Neural crest cell (in vitro differentiated cells): ENCODE measurements at regions not wholly inside any gene's neighbourhood (a gene's known extent, or its start where the extent isn't known, plus 50 kb on each side); places are given as distances from the start of the nearest gene placed in this dataset.
"Not testable (repeated sequence)": the region's sequence is repeated elsewhere in the genome, so short reads cannot be mapped to it uniquely, and the experiment has no call there.

ENCODE experiments used
- DNase-seq: peaks from one replicate; pipeline ENCODE4 v3.0.0; 2021; ENCODE audit warnings: low read depth, mixed read lengths, low spot score
- H3K27ac Mint-ChIP-seq: one replicate; pipeline ENCODE4 v1.8.0; 2021; ENCODE audit warnings: mild to moderate bottlenecking, mixed read lengths; ENCODE audit not compliant: unreplicated experiment
- H3K27me3 Mint-ChIP-seq: 2 replicates; pipeline ENCODE4 v1.8.0; 2021; ENCODE audit warnings: low read depth, mild to moderate bottlenecking, mixed read lengths
- H3K36me3 Mint-ChIP-seq: 2 replicates; pipeline ENCODE4 v1.8.0; 2021; ENCODE audit warnings: low read depth, mild to moderate bottlenecking, mixed read lengths
- H3K4me1 Mint-ChIP-seq: 2 replicates; pipeline ENCODE4 v1.8.0; 2021; ENCODE audit warnings: mixed read lengths
- H3K4me3 Mint-ChIP-seq: one replicate; pipeline ENCODE4 v1.8.0; 2021; ENCODE audit warnings: mild to moderate bottlenecking, mixed read lengths
- H3K9me3 Mint-ChIP-seq: 2 replicates; pipeline ENCODE4 v1.8.0; 2021; ENCODE audit warnings: mixed read lengths
- CTCF ChIP-seq: fragments of 200-600 bp; sonication (generic); conservative IDR thresholded peaks from 2 replicates; pipeline ENCODE4 v1.5.0; 2021; ENCODE audit warnings: antibody characterized with exemption, mild to moderate bottlenecking

DNA sequence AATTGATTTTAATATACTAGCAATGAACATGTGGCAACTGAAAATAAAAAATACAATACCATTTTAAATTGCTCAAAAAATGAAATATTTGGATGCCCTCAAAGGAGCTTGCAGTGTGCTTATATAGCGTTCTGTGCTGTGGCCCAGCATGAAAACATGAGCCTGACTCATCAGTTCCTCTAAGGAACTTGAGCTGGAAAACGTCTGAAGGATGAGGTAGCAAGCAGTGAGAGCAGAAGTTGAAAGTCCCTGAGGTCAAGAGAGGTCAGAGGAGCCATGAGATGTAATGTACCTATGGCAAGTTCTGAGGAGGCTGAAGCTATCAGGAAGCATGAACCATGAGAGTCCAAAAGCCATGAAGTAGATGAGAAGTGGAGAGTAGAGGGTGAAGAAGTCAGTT is 59.7 kb downstream of the HMGB3 start:
- no peak for DNase-seq
- H3K27ac Mint-ChIP-seq = no peak overlapping the region
- H3K9me3 Mint-ChIP-seq = peaks cover 8% of the 10 kb centered on the region
- H3K4me1 Mint-ChIP-seq = no peaks in the 10 kb centered on the region
- no peak overlapping the region for H3K4me3 Mint-ChIP-seq
- no peaks in the 10 kb centered on the region for H3K27me3 Mint-ChIP-seq
- no peaks in the 10 kb centered on the region for H3K36me3 Mint-ChIP-seq
- TF ChIP-seq CTCF = no peak

DNA sequence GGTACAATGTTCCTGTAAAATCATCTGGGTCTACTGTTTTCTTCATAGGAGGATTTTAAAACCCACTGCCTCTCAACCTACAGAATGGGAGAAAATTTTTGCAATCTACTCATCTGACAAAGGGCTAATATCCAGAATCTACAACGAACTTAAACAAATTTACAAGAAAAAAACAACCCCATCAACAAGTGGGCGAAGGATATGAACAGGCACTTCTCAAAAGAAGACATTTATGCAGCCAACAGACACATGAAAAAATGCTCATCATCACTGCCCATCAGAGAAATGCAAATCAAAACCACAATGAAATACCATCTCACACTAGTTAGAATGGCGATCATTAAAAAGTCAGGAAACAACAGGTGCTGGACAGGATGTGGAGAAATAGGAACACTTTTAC is 83.2 kb downstream of the HMGB3 start:
- H3K4me1 Mint-ChIP-seq, H3K4me3 Mint-ChIP-seq, H3K27ac Mint-ChIP-seq, DNase-seq, H3K36me3 Mint-ChIP-seq, H3K27me3 Mint-ChIP-seq, H3K9me3 Mint-ChIP-seq: not testable (repeated sequence)

GRCh38 chrX:151073767-151074166 is 90.6 kb downstream of the HMGB3 start:
- Mint-ChIP-seq H3K36me3 (no peaks in the 10 kb centered on the region), H3K9me3 (peaks cover 3% of the 10 kb centered on the region), H3K4me3 (no peak overlapping the region)

DNA sequence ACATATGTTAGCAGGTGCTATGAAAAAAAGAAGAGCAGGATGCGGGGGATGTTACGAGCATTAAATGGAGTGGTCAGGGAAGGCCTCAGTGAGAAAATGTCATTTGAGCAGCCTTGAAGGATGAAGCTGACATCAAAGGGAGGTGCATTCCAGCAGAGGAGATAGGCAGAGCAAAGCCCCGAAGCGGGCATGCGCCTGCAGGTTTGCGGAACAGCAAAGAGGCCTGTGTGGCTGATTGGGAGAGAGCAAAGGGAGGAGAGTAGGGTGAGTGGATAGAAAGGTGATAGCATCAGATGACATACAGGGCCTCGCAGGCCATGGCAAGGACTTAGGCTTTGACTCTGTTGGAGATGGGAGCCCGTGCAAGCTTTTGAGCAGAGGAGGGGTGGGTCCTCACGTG is 95.4 kb upstream of the GPR50 start:
- Mint-ChIP-seq H3K27me3 (peaks cover 12% of the 10 kb centered on the region), H3K4me3 (no peak overlapping the region), H3K9me3 (peaks cover 3% of the 10 kb centered on the region), H3K36me3 (peaks cover 2% of the 10 kb centered on the region), H3K4me1 (peaks cover 4% of the 10 kb centered on the region), H3K27ac (no peak overlapping the region)
- DNase-seq = no peak
- no peak for TF ChIP-seq CTCF

More at GRCh38 chrX:151073767-151074166, 90.6 kb downstream of the HMGB3 start:
- no peak overlapping the region for H3K27ac Mint-ChIP-seq
- H3K4me1 Mint-ChIP-seq = no peaks in the 10 kb centered on the region
- no peak for TF ChIP-seq CTCF
- peaks cover 3% of the 10 kb centered on the region for H3K27me3 Mint-ChIP-seq
- DNase-seq = no peak

DNA sequence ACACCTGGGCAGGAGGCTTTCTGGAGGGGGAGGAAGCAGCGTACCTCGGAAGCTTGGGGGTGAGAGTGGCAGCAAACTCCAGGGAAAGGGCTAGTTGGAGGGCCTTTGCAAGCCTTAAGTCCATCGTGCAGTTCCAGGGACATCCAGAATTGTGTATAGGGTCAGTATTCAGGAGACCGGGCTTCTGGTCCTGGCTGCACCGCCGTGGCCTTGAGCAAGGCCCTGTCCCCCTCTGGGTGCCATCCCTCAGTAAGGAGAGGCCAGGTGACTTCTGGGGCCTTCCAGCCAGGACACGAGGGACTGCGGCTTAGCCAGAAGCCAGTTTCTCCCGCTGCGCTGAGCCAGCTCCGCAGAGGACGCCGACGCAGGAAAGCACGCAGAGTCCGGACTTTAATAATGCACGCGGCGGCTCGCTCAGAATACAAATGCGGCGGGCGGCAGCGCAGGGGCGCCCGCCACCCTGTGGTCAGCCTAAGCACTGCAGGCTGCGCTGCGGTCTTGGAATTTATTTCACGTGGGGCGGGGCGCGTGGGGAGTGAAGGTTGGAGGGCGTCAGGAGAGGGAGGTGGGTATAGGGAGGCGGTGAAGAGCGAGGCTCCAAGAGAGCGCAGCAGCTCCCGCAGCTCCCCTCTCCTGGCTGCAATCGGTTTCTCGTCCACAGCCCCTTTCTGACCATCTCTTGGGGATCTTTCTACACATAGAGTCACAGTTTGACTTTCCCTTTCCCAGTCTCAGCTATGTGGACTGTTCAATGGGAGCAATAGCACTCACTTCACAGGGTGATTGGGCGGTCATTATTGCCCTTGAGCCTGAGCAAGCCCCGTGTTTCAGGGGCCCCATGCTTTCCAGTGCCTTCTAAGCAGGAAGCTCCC is 94.1 kb upstream of the GPR50 start:
- peak; percentile 91 for TF ChIP-seq CTCF
- Mint-ChIP-seq H3K36me3 (peaks cover 2% of the 10 kb centered on the region), H3K27ac (no peak overlapping the region), H3K27me3 (peaks cover 12% of the 10 kb centered on the region), H3K9me3 (peaks cover 3% of the 10 kb centered on the region), H3K4me1 (peaks cover 4% of the 10 kb centered on the region), H3K4me3 (no peak overlapping the region)
- DNase-seq = peak; percentile 69

DNA sequence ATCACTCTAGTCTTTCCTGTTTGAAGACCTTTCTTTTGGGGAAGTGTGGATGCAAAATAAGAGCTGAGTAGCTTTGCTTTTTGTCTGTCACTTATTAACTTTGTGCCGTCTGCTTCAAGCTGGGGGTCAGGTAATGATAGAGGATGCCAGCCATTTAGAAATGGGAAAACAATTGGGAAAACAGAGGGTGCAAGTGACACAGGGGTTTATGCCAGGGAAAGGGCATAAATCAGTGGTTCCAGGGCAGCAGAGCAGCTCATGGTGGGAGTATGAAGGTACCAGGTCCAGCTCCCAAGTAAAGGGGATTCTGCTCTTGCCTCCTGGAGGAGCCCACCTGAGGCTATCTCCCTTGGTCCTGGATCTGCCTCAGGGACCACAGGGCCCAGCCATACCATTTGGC is 91.9 kb upstream of the GPR50 start:
- peaks cover 2% of the 10 kb centered on the region for H3K9me3 Mint-ChIP-seq
- H3K27ac Mint-ChIP-seq = no peak overlapping the region
- no peak for TF ChIP-seq CTCF
- H3K4me1 Mint-ChIP-seq = peaks cover 4% of the 10 kb centered on the region
- peaks cover 1% of the 10 kb centered on the region for H3K36me3 Mint-ChIP-seq
- no peak for DNase-seq
- no peak overlapping the region for H3K4me3 Mint-ChIP-seq
- peaks cover 10% of the 10 kb centered on the region for H3K27me3 Mint-ChIP-seq
